ENCODE measurements at regions not wholly inside any gene's neighbourhood (a gene's known extent, or its start where the extent isn't known, plus 50 kb on each side); places are given as distances from the start of the nearest gene placed in this dataset.

- TF ChIP-seq CTCF (IDR thresholded peaks at IDR 0.05; ENCODE audit: low read depth, low read length): no peak
- TF ChIP-seq POLR2A (IDR thresholded peaks at IDR 0.05; ENCODE audit: extremely low read depth, insufficient read length): no peak
- TF ChIP-seq MAX (IDR thresholded peaks at IDR 0.05; ENCODE audit: low read depth, low read length): no peak
- TF ChIP-seq MYC (IDR thresholded peaks at IDR 0.05; ENCODE audit: low read depth, low read length): no peak
Observed at GRCh38 chr3:675846-676245, 417.0 kb upstream of the CNTN6 start.
